K562 (cell line): ENCODE measurements at regions not wholly inside any gene's neighbourhood (a gene's known extent, or its start where the extent isn't known, plus 50 kb on each side); places are given as distances from the start of the nearest gene placed in this dataset.

ENCODE experiments used
- ATAC-seq: fragments of 200-7000 bp; cut with Tn5 transposase; 3 replicates; pipeline ENCODE4 v1.9.1; 2020; ENCODE audit warnings: moderate library complexity
- BruUV-seq: library from RNA; stranded (reverse); fragments of 400-500 nt; replicated peaks from 2 replicates; lab custom pipeline; 2021; lab: Mats Ljungman, UMichigan
- CTCF ChIA-PET: fragments of 300-600 bp; formaldehyde crosslinking; extraction: SDS; loops from one replicate; lab custom pipeline; 2021; ENCODE audit warnings: low intra/inter-chr PET ratio; lab: Yijun Ruan, JAX
- POLR2A ChIA-PET: fragments of 300-600, 350-650 bp; sonication (Branson Sonifier 250); formaldehyde crosslinking; extraction: SDS; loops from one replicate; lab custom pipeline; 2021; ENCODE audit warnings: antibody characterized with exemption, inconsistent platforms; lab: Yijun Ruan, JAX
- DNase-seq, 4 experiments: peaks; one replicate each; pipeline versions ENCODE4 v3.0.0 to v3.0.0-alpha.2; 2011 to 2018; ENCODE audit warnings: low spot score in 3 of 4, mixed read lengths in 3 of 4; ENCODE audit errors: extremely low read depth in 1 of 4
- FAIRE-seq: peaks from 2 replicates; lab custom pipeline; 2011; peaks lifted over from hg19 to GRCh38; lab: Jason Lieb, UNC
- H2AFZ ChIP-seq: 2 replicates; pipeline ENCODE4 v1.6.0; 2011; ENCODE audit warnings: low read depth, low read length, control low read depth, inconsistent platforms
- H3K27ac ChIP-seq: fragments of 200-600 bp; 3 replicates; pipeline ENCODE4 v1.8.0; 2011; ENCODE audit warnings: low read depth, mild to moderate bottlenecking, control low read depth, inconsistent platforms, low read length, moderate library complexity, mixed read lengths; ENCODE audit errors: extremely low read depth
- H3K27me3 ChIP-seq, 2 experiments: fragments of 300-600 bp in 1 of 2; 2 replicates in 1 of 2; 3 replicates in 1 of 2; pipeline versions ENCODE4 v1.6.0 to v1.8.0; 2011; ENCODE audit warnings: inconsistent platforms in 2 of 2, low read length in 2 of 2, mild to moderate bottlenecking in 1 of 2, mixed read lengths in 1 of 2, moderate library complexity in 1 of 2; ENCODE audit not compliant: control insufficient read depth in 2 of 2, insufficient read depth in 2 of 2
- H3K36me3 ChIP-seq: fragments of 300-600 bp; 3 replicates; pipeline ENCODE4 v1.8.0; 2011; ENCODE audit warnings: mild to moderate bottlenecking, low read length, inconsistent platforms; ENCODE audit not compliant: control insufficient read depth, insufficient read depth
- H3K4me1 ChIP-seq, 2 experiments: fragments of 200-600 bp in 1 of 2; replicated peaks in 1 of 2; 2 replicates in 1 of 2; 3 replicates in 1 of 2; pipeline versions ENCODE4 v1.5.1 to v1.8.0; 2011; ENCODE audit warnings: inconsistent platforms in 2 of 2, low read length in 2 of 2, mild to moderate bottlenecking in 1 of 2, mixed read lengths in 1 of 2, moderate library complexity in 1 of 2; ENCODE audit not compliant: control insufficient read depth in 2 of 2, insufficient read depth in 2 of 2
- H3K4me2 ChIP-seq: 2 replicates; pipeline ENCODE4 v1.6.1; 2011; ENCODE audit warnings: low read length, control low read depth, inconsistent platforms, mixed read lengths; ENCODE audit not compliant: insufficient read depth
- H3K4me3 ChIP-seq: fragments of 200-600 bp; sonication (generic), shearing (Covaris generic); 2 replicates; pipeline ENCODE4 v1.5.1; 2016; ENCODE audit warnings: control low read depth, inconsistent platforms
- H3K79me2 ChIP-seq: fragments of 200-600 bp; 3 replicates; pipeline ENCODE4 v1.8.0; 2011; ENCODE audit warnings: low read length, inconsistent platforms; ENCODE audit not compliant: control insufficient read depth, insufficient read depth
- H3K9ac ChIP-seq, 2 experiments: 2 replicates each; pipeline versions ENCODE4 v1.6.0 to v1.6.1; 2011; ENCODE audit warnings: low read depth in 2 of 2, low read length in 2 of 2, control low read depth in 1 of 2, inconsistent platforms in 1 of 2, mild to moderate bottlenecking in 1 of 2, mixed read lengths in 1 of 2; ENCODE audit not compliant: insufficient read depth in 1 of 2
- H3K9me1 ChIP-seq: one replicate; pipeline ENCODE4 v1.6.0; 2011; ENCODE audit warnings: inconsistent platforms, mild to moderate bottlenecking, low read length, moderate library complexity; ENCODE audit not compliant: control insufficient read depth, insufficient read depth
- H3K9me3 ChIP-seq: replicated peaks from 2 replicates; pipeline ENCODE4 v1.5.1; 2011; ENCODE audit warnings: low read depth, low read length, inconsistent platforms; ENCODE audit not compliant: control insufficient read depth, insufficient read depth
- H4K20me1 ChIP-seq: replicated peaks from 2 replicates; pipeline ENCODE4 v1.6.1; 2011; ENCODE audit warnings: low read length, inconsistent platforms, mixed read lengths; ENCODE audit not compliant: control insufficient read depth, insufficient read depth
- CCAR2 ChIP-seq: fragments of 200-400 bp; formaldehyde crosslinking; IDR thresholded peaks from 2 replicates; pipeline ENCODE4 v1.6.1; 2017; ENCODE audit warnings: mild to moderate bottlenecking, low read depth, low read length
- CCNT2 ChIP-seq: IDR thresholded peaks from 2 replicates; pipeline ENCODE4 v1.6.1; 2011; ENCODE audit warnings: borderline replicate concordance, low read depth, mild to moderate bottlenecking, moderate library complexity, mixed read lengths, low read length; ENCODE audit not compliant: insufficient read length; ENCODE audit errors: extremely low read depth
- HIVEP1 ChIP-seq: fragments of 250-450 bp; sonication (Bioruptor Pico); IDR thresholded peaks from 2 replicates; pipeline ENCODE4 v1.4.0; 2020; ENCODE audit warnings: mild to moderate bottlenecking
- JUNB ChIP-seq: fragments of 450-650 bp; formaldehyde crosslinking; conservative IDR thresholded peaks from 2 replicates; pipeline ENCODE4 v1.4.0; 2020; ENCODE audit warnings: mild to moderate bottlenecking
- MBD2 ChIP-seq: sonication (generic); IDR thresholded peaks from 2 replicates; pipeline ENCODE4 v1.6.1; 2016; ENCODE audit warnings: low read depth, borderline replicate concordance
- MCM3 ChIP-seq: fragments of 450-650 bp; IDR thresholded peaks from 2 replicates; pipeline ENCODE4 v1.6.1; 2016
- MITF ChIP-seq: IDR thresholded peaks from 2 replicates; pipeline ENCODE4 v1.6.1; 2014; ENCODE audit warnings: antibody characterized with exemption
- PCBP2 ChIP-seq: fragments of 200-400 bp; formaldehyde crosslinking; IDR thresholded peaks from 2 replicates; pipeline ENCODE4 v1.6.1; 2018; ENCODE audit warnings: low read length, low read depth, mild to moderate bottlenecking, moderate library complexity; ENCODE audit not compliant: poor library complexity, severe bottlenecking
- POU5F1 ChIP-seq: fragments of 150-350 bp; IDR thresholded peaks from 2 replicates; pipeline ENCODE4 v1.6.1; 2014; ENCODE audit warnings: borderline replicate concordance, low read length, low read depth, mild to moderate bottlenecking; ENCODE audit not compliant: partially characterized antibody
- RUNX1 ChIP-seq: sonication (generic); IDR thresholded peaks from 2 replicates; pipeline ENCODE4 v1.6.1; 2016; ENCODE audit warnings: antibody characterized with exemption, low read depth
- SAP30 ChIP-seq: fragments of 200-600 bp; sonication (generic); IDR thresholded peaks from 2 replicates; pipeline ENCODE4 v1.6.1; 2012; ENCODE audit warnings: borderline replicate concordance, low read depth, mild to moderate bottlenecking, moderate library complexity, low read length, control low read depth, inconsistent platforms; ENCODE audit not compliant: insufficient read depth, poor library complexity, severe bottlenecking
- TEAD2 ChIP-seq: fragments of 450-650 bp; IDR thresholded peaks from 2 replicates; pipeline ENCODE4 v1.6.1; 2016; ENCODE audit warnings: missing genetic modification characterization, control low read depth, missing compliant biosample characterization
- U2AF2 ChIP-seq: fragments of 200-400 bp; formaldehyde crosslinking; optimal IDR thresholded peaks from 2 replicates; pipeline ENCODE3; 2017; ENCODE audit warnings: low read depth, mild to moderate bottlenecking, low read length
- ZBTB2 ChIP-seq: fragments of 450-650 bp; IDR thresholded peaks from 2 replicates; pipeline ENCODE4 v1.6.1; 2016; ENCODE audit warnings: antibody characterized with exemption
- ZNF282 ChIP-seq: sonication (generic); formaldehyde crosslinking; IDR thresholded peaks from 2 replicates; pipeline ENCODE4 v1.8.1; 2023; ENCODE audit warnings: missing genetic modification reagents
- WGBS: fragments of 100-300 bp; shearing (Covaris generic); methylation state at CpG from one replicate; pipeline ENCODE4 v1.1.6; 2016; ENCODE audit warnings: low coverage, mixed read lengths; ENCODE audit not compliant: insufficient coverage; ENCODE audit errors: missing lambda C conversion rate; 5-methylcytosine and 5-hydroxymethylcytosine counted together
- in situ Hi-C: fragments of 300-500 bp; cut with MboI; formaldehyde crosslinking; loops from 4 replicates; pipeline ENCODE4 v1.15.0; 2018; ENCODE audit warnings: inconsistent platforms, mixed read lengths
- intact Hi-C: fragments of 100-400 bp; cut with micrococcal nuclease; formaldehyde crosslinking; loops from 2 replicates; pipeline ENCODE4 v1.14.2; 2022
- TF ChIP-seq, protein P1 (sequence below), 2 experiments: fragments of 200-800 bp in 1 of 2; sonication (Bioruptor generic) in 1 of 2; sonication (generic) in 1 of 2; formaldehyde crosslinking in 1 of 2; IDR thresholded peaks in 1 of 2; conservative IDR thresholded peaks in 1 of 2; 2 replicates each; pipeline versions ENCODE4 v1.5.0 to v1.6.1; 2016 to 2020; ENCODE audit warnings: missing compliant biosample characterization in 1 of 2, missing genetic modification characterization in 1 of 2, missing genetic modification reagents in 1 of 2

DNA sequence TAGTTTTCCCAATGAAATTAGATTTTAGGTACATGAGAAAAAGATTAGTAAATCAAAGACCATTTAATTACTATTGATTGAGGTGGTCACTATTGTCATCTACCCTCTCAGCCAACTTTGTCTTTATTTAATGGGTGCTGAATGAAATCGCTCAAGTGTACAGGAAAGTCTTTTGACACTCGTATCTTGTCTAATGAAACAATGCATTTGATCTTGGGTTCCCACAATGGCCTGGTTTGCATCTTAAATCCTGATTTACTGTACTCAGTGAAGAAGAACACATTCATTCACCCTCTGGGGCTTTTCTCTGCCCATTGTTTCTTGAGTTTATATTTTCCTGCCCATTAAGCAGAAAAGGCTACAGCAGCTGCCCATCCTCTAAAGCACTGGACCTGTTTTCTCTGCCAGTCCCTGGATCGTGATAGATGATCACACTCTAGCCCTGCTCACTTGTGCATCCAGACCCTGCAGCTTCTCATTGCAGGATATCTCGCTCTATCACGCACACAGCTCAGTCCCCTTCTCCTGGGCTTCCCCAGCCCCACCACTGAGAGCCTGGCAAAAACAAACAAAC is 1369.3 kb downstream of the AACS start:
- H3K27me3 ChIP-seq = no peaks in the 10 kb centered on the region
- TF ChIP-seq ZNF282 (CRISPR knock-in tag) (no peak), MITF (no peak), PCBP2 (no peak), CCNT2 (no peak), TEAD2 (tag) (no peak), MCM3 (no peak), RUNX1 (no peak), POU5F1 (no peak), SAP30 (no peak), MBD2 (no peak), ZBTB2 (no peak), HIVEP1 (CRISPR knock-in tag) (no peak), JUNB (no peak), U2AF2 (no peak), CCAR2 (no peak)
- TF ChIP-seq, protein P1, sequence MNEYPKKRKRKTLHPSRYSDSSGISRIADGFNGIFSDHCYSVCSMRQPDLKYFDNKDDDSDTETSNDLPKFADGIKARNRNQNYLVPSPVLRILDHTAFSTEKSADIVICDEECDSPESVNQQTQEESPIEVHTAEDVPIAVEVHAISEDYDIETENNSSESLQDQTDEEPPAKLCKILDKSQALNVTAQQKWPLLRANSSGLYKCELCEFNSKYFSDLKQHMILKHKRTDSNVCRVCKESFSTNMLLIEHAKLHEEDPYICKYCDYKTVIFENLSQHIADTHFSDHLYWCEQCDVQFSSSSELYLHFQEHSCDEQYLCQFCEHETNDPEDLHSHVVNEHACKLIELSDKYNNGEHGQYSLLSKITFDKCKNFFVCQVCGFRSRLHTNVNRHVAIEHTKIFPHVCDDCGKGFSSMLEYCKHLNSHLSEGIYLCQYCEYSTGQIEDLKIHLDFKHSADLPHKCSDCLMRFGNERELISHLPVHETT (CRISPR knock-in tag; conservative IDR thresholded peaks at IDR 0.05 in 1 of 2, IDR thresholded peaks at IDR 0.05 in 1 of 2) = no peak
- no peak for ATAC-seq
- no peaks in the 10 kb centered on the region for H3K36me3 ChIP-seq
- H2AFZ ChIP-seq = no peak overlapping the region
- ChIA-PET POLR2A (no interaction called here), CTCF (no interaction called here)
- no peaks in the 10 kb centered on the region for H3K4me1 ChIP-seq
- no peaks in the 10 kb centered on the region for H4K20me1 ChIP-seq
- no peak for DNase-seq
- no peaks in the 10 kb centered on the region for H3K79me2 ChIP-seq
- no peak overlapping the region for H3K4me2 ChIP-seq
- no peak overlapping the region for H3K4me3 ChIP-seq
- no peak overlapping the region for H3K27ac ChIP-seq
- H3K9ac ChIP-seq = no peak overlapping the region
- no peaks in the 10 kb centered on the region for H3K9me1 ChIP-seq
- intact Hi-C loops = no loop called here
- 0% methylated on average over 5 of the region's 5 CpGs for WGBS
- H3K9me3 ChIP-seq = no peaks in the 10 kb centered on the region
- in situ Hi-C loops = no loop called here
- no peak for FAIRE-seq
- no TSS peak for BruUV-seq
